Mammary epithelial cell (primary cell): ENCODE measurements at regions not wholly inside any gene's neighbourhood (a gene's known extent, or its start where the extent isn't known, plus 50 kb on each side); places are given as distances from the start of the nearest gene placed in this dataset.

ENCODE experiments used
- EZH2 ChIP-seq: IDR thresholded peaks from 2 replicates; pipeline ENCODE4 v1.6.1; 2012; ENCODE audit warnings: low read length, inconsistent platforms, borderline replicate concordance
- TF ChIP-seq, protein P1 (sequence below), 2 donors: IDR thresholded peaks in 1 of 2; conservative IDR thresholded peaks in 1 of 2; 2 replicates each; pipeline ENCODE4 v1.5.1; 2011 to 2012; ENCODE audit warnings: inconsistent platforms in 2 of 2, low read length in 2 of 2, mild to moderate bottlenecking in 2 of 2, control low read depth in 1 of 2, low read depth in 1 of 2; ENCODE audit not compliant: insufficient read depth in 1 of 2; ENCODE audit errors: extremely low read depth in 1 of 2

DNA sequence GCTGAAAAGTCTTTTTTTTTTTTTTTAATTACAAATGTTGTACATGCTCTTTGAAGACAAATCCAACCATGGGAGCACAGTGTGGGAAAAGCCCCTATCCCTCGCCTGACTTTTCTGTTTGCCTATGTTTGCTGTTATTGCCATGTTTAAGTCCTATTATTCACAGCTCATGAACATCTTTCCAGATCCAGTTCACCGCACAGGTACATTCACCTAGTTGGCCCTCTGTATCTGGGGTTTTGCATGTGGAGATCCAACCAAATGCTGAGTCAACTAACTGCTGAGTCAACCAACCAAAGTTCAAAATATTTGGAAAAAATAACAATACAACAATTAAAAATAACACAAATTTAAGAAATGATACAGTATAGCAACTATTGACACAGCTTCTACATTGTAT lies 100.1 kb upstream of the CLNK start:
- TF ChIP-seq, protein P1, sequence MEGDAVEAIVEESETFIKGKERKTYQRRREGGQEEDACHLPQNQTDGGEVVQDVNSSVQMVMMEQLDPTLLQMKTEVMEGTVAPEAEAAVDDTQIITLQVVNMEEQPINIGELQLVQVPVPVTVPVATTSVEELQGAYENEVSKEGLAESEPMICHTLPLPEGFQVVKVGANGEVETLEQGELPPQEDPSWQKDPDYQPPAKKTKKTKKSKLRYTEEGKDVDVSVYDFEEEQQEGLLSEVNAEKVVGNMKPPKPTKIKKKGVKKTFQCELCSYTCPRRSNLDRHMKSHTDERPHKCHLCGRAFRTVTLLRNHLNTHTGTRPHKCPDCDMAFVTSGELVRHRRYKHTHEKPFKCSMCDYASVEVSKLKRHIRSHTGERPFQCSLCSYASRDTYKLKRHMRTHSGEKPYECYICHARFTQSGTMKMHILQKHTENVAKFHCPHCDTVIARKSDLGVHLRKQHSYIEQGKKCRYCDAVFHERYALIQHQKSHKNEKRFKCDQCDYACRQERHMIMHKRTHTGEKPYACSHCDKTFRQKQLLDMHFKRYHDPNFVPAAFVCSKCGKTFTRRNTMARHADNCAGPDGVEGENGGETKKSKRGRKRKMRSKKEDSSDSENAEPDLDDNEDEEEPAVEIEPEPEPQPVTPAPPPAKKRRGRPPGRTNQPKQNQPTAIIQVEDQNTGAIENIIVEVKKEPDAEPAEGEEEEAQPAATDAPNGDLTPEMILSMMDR (conservative IDR thresholded peaks at IDR 0.05 in 1 of 2, IDR thresholded peaks at IDR 0.05 in 1 of 2; ENCODE audit: extremely low read depth in 1 of 2, insufficient read depth in 1 of 2, low read depth in 1 of 2, low read length in 2 of 2): no peak
- no peak for TF ChIP-seq EZH2
